HepG2 (cell line): ENCODE measurements at regions not wholly inside any gene's neighbourhood (a gene's known extent, or its start where the extent isn't known, plus 50 kb on each side); places are given as distances from the start of the nearest gene placed in this dataset.

ENCODE experiments used
- ATAC-seq: fragments of 200-7000 bp; cut with Tn5 transposase; 3 replicates; pipeline ENCODE4 v1.9.1; 2020; ENCODE audit warnings: mild to moderate bottlenecking, moderate library complexity
- BruUV-seq: library from RNA; stranded (reverse); fragments of 400-500 nt; replicated peaks from 2 replicates; lab custom pipeline; 2021; lab: Mats Ljungman, UMichigan
- CTCF ChIA-PET: fragments of 300-600 bp; formaldehyde crosslinking; extraction: SDS; loops from one replicate; lab custom pipeline; 2021; ENCODE audit warnings: low total read pairs, inconsistent platforms, low intra/inter-chr PET ratio; lab: Yijun Ruan, JAX
- POLR2A ChIA-PET: fragments of 350-600 bp; sonication (Branson Sonifier 250); formaldehyde crosslinking; loops from one replicate; lab custom pipeline; 2020; ENCODE audit warnings: antibody characterized with exemption, inconsistent platforms; lab: Yijun Ruan, JAX
- DNase-seq: peaks from one replicate; pipeline ENCODE4 v3.0.0-alpha.2; 2015; ENCODE audit warnings: low spot score
- FAIRE-seq: peaks from 3 replicates; lab custom pipeline; 2011; peaks lifted over from hg19 to GRCh38; lab: Jason Lieb, UNC
- H2AFZ ChIP-seq: one replicate; pipeline ENCODE4 v1.6.1; 2011; ENCODE audit warnings: low read length, inconsistent platforms
- H3K27ac ChIP-seq: fragments of 300-600 bp; 3 replicates; pipeline ENCODE4 v1.8.0; 2011; ENCODE audit warnings: mixed run types, mild to moderate bottlenecking, mixed read lengths, low read length, inconsistent platforms; ENCODE audit not compliant: insufficient read depth; ENCODE audit errors: extremely low read length
- H3K27me3 ChIP-seq, 2 experiments: fragments of 200-600 bp in 1 of 2; 2 replicates in 1 of 2; 3 replicates in 1 of 2; pipeline versions ENCODE4 v1.6.0 to v1.8.0; 2011; ENCODE audit warnings: low read length in 2 of 2, mild to moderate bottlenecking in 2 of 2, moderate library complexity in 2 of 2, inconsistent platforms in 1 of 2; ENCODE audit not compliant: insufficient read depth in 2 of 2, control insufficient read depth in 1 of 2
- H3K36me3 ChIP-seq, 2 experiments: fragments of 200-600 bp in 1 of 2; replicated peaks in 1 of 2; 2 replicates in 1 of 2; 3 replicates in 1 of 2; pipeline versions ENCODE4 v1.5.1 to v1.8.0; 2011; ENCODE audit warnings: low read length in 2 of 2, inconsistent platforms in 1 of 2; ENCODE audit not compliant: insufficient read depth in 2 of 2, control insufficient read depth in 1 of 2
- H3K4me1 ChIP-seq: 2 replicates; pipeline ENCODE4 v1.5.1; 2012; ENCODE audit warnings: low read length, inconsistent platforms; ENCODE audit not compliant: insufficient read depth
- H3K4me2 ChIP-seq: 2 replicates; pipeline ENCODE4 v1.6.0; 2011; ENCODE audit warnings: low read depth, low read length, inconsistent platforms
- H3K4me3 ChIP-seq, 3 experiments: fragments of 200-600 bp in 1 of 3; sonication (generic), shearing (Covaris generic) in 1 of 3; replicated peaks in 1 of 3; 2 replicates each; pipeline ENCODE4 v1.5.1; 2011 to 2016; ENCODE audit warnings: low read length in 3 of 3, inconsistent platforms in 2 of 3, low read depth in 2 of 3, mild to moderate bottlenecking in 2 of 3, control low read depth in 1 of 3, mixed read lengths in 1 of 3; ENCODE audit not compliant: insufficient read depth in 1 of 3
- H3K79me2 ChIP-seq: one replicate; pipeline ENCODE4 v1.6.1; 2011; ENCODE audit warnings: low read length, inconsistent platforms; ENCODE audit not compliant: insufficient read depth
- H3K9ac ChIP-seq: 2 replicates; pipeline ENCODE4 v1.6.0; 2011; ENCODE audit warnings: mild to moderate bottlenecking, low read depth, low read length, inconsistent platforms; ENCODE audit not compliant: insufficient read depth
- H3K9me3 ChIP-seq: 2 replicates; pipeline ENCODE4 v1.5.1; 2012; ENCODE audit warnings: mild to moderate bottlenecking, low read length
- H4K20me1 ChIP-seq: 2 replicates; pipeline ENCODE4 v1.6.0; 2011; ENCODE audit warnings: inconsistent platforms, mild to moderate bottlenecking, low read length, moderate library complexity; ENCODE audit not compliant: insufficient read depth
- BCL3 ChIP-seq: sonication (generic); formaldehyde crosslinking; IDR thresholded peaks from 2 replicates; pipeline ENCODE4 v1.5.1; 2020; ENCODE audit warnings: mild to moderate bottlenecking, missing genetic modification reagents, moderate library complexity
- NFE2L1 ChIP-seq: sonication (generic); formaldehyde crosslinking; IDR thresholded peaks from 2 replicates; pipeline ENCODE4 v1.4.0; 2020; ENCODE audit warnings: missing genetic modification reagents, mild to moderate bottlenecking, borderline replicate concordance
- NFE2L2 ChIP-seq: fragments of 150-350 bp; IDR thresholded peaks from 2 replicates; pipeline ENCODE4 v1.6.1; 2014; ENCODE audit warnings: low read length
- NFRKB ChIP-seq: fragments of 450-650 bp; IDR thresholded peaks from 2 replicates; pipeline ENCODE4 v1.6.1; 2017
- TFAP4 ChIP-seq: sonication (generic); IDR thresholded peaks from 2 replicates; pipeline ENCODE4 v1.6.1; 2016; ENCODE audit warnings: low read depth, borderline replicate concordance
- ZFX ChIP-seq: sonication (generic); formaldehyde crosslinking; IDR thresholded peaks from 2 replicates; pipeline ENCODE4 v1.4.0; 2020; ENCODE audit warnings: mild to moderate bottlenecking, low read depth, missing genetic modification reagents, moderate library complexity
- ZNF142 ChIP-seq: sonication (generic); formaldehyde crosslinking; IDR thresholded peaks from 2 replicates; pipeline ENCODE4 v1.4.0; 2020; ENCODE audit warnings: missing genetic modification reagents
- ZNF329 ChIP-seq: sonication (generic); formaldehyde crosslinking; IDR thresholded peaks from 2 replicates; pipeline ENCODE4 v1.9.0; 2021; ENCODE audit warnings: low read depth, mild to moderate bottlenecking, missing genetic modification reagents
- WGBS: methylation state at CpG from one replicate; pipeline ENCODE4 v1.1.6; 2017; ENCODE audit warnings: low lambda C conversion rate; 5-methylcytosine and 5-hydroxymethylcytosine counted together
- in situ Hi-C: cut with HindIII; loops from 2 replicates; pipeline ENCODE4 v1.10.0; 2017; ENCODE audit warnings: low pct_unique_long_range_greater_than_20kb; ENCODE audit not compliant: extremely low pct_ligation_motif_present
- intact Hi-C: fragments of 100-400 bp; cut with micrococcal nuclease; formaldehyde crosslinking; loops from one replicate; pipeline ENCODE4 v1.10.0; 2022; ENCODE audit not compliant: unreplicated experiment

GRCh38 chr5:155765715-155766114, 561.2 kb upstream of the SGCD start (continued):
- no peak for TF ChIP-seq BCL3 (CRISPR knock-in tag)
- no peak for TF ChIP-seq ZNF329 (CRISPR knock-in tag)
- TF ChIP-seq NFRKB: no peak
- no peak for TF ChIP-seq ZFX

GRCh38 chr5:155767470-155767869, 559.5 kb upstream of the SGCD start:
- H3K9me3 ChIP-seq: peaks cover 5% of the 10 kb centered on the region; the same call in 1 of the 2 replicates
- in situ Hi-C loops (no loop called here), intact Hi-C loops (no loop called here)
- ChIA-PET CTCF (no interaction called here), POLR2A (no interaction called here)
- WGBS: 3% methylated on average over 2 of the region's 2 CpGs
- no TSS peak for BruUV-seq
- no peak overlapping the region for H2AFZ ChIP-seq
- H3K4me2 ChIP-seq: no peak overlapping the region
- no peak for ATAC-seq
- DNase-seq: no peak
- H4K20me1 ChIP-seq: no peaks in the 10 kb centered on the region
- no peak for TF ChIP-seq NFE2L2
- no peak for TF ChIP-seq NFE2L1 (CRISPR knock-in tag)
- no peak for TF ChIP-seq TFAP4
- TF ChIP-seq ZNF142 (CRISPR knock-in tag): no peak
- FAIRE-seq: no peak
- no peak overlapping the region for H3K9ac ChIP-seq
- no peak overlapping the region for H3K27ac ChIP-seq
- H3K27me3 ChIP-seq: no peaks in the 10 kb centered on the region
- no peaks in the 10 kb centered on the region for H3K4me1 ChIP-seq
- H3K79me2 ChIP-seq: no peaks in the 10 kb centered on the region
- H3K36me3 ChIP-seq: no peaks in the 10 kb centered on the region
- H3K4me3 ChIP-seq: no peak overlapping the region
